COR-L47 (cell line): ENCODE measurements at regions not wholly inside any gene's neighbourhood (a gene's known extent, or its start where the extent isn't known, plus 50 kb on each side); places are given as distances from the start of the nearest gene placed in this dataset.

ENCODE experiments used
- DNase-seq: peaks from one replicate; lab custom pipeline; 2025; lab: John Stamatoyannopoulos, UW

DNA sequence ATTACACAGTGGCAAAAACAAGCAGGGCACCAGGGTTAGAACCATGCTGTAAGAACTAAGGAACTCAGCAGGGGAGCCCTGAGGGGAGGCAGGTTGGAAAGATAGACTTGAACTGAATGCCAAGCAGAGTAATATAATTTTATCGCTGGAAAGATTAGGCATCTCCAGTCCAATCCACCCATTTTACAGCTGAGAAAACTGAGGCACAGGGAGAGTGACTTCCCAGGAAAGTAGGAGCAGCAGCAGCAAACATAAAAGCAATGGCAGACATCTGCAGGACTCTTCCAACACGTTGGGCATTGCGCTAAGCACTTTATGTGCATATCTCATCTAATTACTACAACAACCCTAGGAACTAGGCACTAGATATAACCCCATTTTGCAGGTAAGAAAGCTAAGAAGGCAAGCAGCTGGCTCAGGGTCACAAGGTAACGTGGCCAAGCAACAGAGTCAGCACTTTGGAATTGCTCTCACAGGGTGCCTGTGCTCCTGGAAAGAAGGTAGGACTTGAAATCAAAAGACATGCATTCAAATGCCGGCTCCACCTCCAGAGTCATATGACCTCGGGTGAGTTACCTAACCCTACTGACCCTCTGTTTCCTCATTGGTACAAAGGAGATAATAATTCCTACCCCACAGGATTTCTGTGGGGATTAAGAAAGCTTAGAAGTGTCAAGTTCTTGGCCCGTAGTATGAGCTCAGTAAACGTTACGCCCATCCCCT is 215.3 kb downstream of the BARX2 start:
- no peak for DNase-seq

DNA sequence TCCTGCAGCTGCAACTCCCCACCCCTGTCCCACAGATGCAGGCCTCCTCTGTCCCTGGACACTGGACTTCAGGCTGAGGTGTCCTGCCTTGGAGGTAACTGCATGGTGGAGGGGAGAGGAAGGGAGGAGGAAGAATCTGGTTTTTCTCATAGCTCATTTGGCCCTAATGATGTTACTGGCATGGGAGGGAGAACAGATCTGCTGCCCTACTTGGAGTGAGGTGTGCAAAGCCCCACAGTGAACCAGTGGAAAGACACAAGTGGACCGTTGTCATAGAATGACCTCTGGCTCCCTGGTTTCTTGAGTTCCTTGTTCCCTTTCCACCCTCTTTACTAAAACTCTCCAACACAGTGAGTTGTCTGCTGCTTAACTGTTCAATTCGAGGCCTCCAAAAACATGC is 215.9 kb downstream of the BARX2 start:
- no peak for DNase-seq

DNA sequence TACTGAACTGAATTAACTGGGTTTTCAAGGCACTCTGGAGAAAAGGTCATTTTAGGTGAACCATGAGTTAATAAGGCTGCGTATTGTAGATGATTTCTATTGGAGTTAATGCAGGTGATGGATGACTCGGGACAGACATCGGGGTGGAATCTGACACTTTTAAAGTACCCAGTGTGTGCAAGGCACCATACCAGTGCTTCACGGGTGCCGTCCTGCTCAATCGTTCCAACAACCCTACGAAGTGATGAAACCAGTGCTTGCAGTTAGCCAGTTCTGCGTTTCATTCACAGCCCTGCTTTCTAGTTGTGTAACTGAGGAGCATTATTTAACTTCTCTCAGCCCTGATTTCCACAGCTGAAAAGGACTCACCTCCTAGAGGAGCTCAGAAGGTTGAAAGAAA is 216.5 kb downstream of the BARX2 start:
- DNase-seq = no peak

DNA sequence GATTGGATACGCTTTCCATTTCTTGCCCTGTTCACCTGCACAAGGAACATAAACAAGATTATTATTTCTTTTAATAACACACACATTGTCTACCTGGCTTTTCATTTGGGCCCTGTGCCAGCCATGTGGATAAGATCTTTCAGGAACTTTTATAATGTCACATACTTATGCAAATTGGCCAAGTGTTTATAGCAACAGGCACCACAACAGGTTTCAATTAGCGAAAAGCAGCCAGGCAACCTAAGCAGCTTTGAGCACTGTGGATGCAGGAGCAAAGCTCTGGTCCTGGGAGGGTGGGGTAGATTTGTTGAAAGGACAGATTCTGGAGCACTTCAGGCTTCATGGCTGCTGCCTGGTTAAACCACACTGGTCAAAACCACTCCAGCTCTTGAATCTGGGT is 217.4 kb downstream of the BARX2 start:
- DNase-seq = no peak

DNA sequence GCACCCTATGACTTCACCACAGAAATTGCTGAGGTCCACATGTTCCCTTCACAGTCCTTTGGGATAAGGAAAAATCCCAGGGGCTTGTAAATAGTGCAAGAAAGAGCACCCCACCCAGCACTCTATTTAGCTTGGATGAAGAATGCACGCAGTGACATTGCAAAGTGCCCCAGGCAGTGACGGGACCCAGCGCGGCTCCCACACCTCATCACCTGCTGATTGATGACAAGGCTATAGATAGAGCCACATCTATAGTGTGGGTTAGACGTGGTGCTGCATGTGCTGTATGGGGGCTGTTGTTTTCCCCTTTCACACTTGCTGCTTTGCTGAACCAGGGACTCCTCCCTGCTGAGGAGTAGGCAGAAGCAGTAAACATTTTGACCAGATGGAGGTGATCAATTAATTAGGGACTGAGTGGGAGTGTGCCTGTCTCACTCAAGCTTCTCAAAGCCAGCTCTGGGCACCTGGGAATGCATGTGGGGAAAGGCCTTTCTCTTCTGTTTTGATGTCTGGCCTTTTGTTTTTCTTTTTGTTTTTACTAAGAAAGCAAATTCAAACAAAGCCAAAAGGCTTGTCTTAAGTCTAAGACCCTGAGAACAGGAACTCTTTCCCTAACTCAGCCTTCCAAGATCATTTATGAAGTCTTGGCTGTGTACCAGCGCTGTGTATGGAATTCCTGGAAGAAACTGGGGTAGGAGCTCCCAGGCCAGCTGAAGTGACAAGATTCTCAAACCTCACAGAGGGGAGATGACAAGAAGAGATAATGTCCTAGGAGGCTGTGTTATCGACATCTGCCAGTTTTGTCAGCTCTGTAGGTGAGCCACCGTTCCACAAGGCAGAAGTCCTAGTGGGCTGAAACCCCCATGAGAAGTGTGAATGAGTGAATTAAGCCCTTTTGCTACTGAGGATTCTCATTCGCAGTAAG is 219.7 kb downstream of the BARX2 start:
- no peak for DNase-seq

DNA sequence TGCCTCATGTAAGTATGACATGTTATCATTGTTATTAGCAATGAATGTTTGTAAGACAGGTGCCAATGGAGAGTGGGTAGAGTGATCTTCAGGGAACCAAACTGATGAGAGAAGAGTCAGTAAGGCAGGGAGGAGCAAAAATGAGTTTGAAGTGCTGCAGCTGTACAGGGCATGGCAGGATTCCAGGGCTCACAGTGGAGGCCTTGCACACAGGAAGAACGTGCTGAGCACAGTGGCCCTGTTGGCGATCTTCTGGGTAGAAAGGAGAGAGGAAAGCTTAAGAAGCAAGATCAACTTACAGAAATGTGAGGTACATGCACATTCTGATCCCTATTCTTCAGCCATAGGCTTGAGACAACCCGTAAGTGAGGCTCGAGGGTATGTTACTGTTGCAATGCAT is 219.3 kb upstream of the TMEM45B start:
- DNase-seq = no peak

DNA sequence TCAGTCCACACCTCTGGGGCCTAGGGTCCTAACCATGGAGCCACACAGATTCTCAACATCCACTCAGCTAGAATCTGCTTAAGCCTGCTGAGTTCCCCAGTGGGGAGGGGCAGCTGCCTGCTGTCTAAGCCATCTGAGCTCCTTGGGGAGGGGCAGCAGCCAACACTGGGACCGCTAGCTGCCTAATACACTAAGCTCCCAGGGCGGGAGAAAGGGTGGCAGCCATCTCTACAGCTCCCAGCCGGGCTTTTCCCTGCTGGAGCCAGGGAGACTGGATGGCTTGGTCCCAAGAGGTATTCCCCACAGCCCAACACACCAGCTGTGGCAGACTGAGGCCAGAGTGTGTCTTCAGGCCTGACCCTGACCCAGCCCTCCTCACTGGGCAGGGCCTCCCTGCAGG is 217.3 kb upstream of the TMEM45B start:
- no peak for DNase-seq

DNA sequence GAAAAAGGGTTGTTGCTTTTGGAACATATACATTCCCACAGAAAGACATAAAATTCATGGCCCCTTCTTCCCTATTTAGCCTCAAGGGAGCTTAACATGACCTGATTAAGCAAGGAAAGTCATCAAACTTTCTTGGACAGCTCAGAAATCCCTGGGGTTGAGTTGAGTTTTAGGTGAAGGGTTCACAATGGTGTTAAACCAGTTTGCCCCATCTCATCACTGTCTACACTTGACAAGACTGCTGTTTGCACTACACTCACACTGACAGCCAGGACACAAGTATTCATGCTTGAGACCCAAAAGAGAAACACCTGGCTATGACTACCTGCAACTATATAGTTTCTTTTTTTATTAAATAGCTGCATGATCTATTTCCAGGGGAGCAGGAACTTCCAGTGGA is 209.8 kb upstream of the TMEM45B start:
- no peak for DNase-seq

DNA sequence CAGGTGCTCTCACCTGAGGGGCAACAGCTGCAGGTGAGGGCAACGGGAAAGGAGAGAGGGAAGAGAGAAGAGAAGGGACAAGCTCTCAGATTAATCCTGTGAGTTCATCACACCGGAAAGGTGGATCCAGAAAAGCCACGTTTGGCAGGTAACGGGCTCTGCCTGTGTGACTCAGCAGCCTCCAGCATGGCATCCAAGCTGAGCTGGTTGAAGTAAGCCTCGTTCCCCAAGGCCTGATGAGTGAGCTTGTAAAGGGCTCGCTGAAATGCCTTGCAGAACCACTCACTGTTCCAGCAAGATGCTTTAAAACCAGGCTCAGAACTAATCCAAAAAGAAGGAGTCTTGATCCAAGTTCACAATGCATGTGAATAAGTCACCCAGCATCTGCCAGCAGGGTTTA is 206.9 kb upstream of the TMEM45B start:
- no peak for DNase-seq

DNA sequence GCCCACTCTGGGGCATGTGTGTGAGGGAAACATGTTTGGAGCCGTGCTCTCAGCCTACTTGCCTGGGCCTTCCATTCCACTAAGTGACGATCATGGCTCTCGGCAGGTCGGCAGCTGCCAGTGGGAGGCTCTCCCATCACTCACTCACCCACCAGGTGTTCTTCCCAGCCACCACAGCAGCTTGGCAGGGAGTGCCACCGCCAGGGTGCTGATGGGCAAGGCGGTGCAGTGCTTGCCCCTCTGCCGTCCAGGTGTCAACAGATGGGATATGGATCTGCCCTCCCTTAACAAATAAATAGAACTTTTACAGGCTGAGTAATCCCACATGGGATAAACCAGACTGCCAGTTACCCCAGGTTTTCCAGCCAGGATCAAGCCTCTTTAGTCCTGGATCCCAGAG is 205.5 kb upstream of the TMEM45B start:
- no peak for DNase-seq

DNA sequence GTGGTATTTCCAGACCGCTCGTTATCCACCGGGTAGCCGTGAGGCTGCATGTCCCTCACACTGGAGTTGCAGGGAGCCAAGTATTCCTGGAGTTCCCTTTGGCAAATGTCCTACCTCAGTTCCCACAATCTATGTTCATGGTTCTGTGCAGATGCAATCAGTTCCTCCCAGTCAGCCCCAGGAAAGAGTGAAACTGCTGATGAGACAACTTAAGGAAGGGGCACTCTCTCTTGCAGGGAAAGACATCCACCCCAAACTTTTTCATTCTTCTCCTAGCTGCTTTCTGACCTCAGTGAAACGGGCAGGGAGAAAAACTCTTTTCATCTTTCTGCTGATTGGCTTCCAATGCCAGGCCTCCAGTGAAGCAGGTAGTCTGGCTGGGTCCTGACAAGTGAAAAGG is 205.1 kb upstream of the TMEM45B start:
- no peak for DNase-seq

DNA sequence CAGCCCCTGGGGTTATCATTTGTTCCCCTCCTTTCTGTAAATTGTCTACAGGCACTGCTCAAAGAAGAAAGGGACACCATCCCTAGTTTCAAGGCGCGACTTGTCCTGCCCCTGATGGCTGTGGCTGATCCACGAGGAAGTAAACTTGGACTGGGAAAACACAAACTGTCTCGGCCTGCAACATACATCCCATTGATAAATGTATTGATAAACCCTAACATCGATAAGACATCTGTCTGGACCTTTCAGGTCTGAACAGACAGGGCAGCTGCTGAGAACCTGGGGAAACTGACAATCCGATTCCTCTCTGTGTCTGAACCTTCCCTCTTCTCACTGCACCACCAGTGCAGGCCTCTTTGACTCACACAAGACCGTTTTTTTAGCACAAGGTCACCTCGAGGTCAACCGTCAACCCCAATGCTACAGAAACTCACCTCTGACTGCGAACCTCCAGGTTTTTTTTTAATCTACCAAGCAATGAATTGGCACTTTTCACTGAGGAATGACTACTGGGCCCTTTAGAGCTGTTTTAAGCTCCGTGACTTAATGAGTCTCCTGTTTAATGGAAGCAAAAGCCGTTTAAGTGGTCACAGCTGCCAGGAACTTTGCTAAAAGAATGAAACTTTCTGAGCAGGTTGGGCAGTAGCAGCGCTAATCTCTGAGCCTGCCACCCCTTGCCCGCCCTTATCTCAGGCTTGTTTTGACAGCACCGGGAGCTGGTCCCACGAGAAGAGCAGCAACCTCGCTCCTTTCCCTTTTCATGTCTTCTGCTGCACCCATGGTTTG is 203.8 kb upstream of the TMEM45B start:
- no peak for DNase-seq

DNA sequence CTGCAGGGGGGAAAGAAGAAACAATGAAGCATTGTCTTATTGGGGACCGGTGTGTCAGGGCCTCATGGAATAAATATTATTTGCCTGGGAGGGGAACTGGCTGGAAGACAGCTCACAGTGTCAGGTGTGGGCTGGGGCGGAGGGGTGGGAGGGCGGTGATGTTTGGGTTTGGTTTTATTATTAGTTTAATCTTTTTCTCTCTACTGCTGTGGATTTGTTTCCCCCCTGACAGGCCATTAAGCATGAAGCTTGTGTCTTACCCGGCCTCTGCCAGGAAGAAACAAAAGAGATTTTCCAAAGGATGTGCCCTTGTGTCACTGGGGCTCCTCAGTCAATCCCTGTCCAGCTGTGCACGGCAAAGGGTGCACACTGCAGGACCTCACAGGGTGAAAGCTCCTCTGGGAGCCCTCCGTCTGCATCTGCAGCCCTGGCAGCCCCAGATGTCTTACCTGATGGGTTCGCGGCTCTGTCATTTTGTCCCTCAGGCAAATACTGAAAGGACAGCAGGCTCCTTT is 203.1 kb upstream of the TMEM45B start:
- no peak for DNase-seq

DNA sequence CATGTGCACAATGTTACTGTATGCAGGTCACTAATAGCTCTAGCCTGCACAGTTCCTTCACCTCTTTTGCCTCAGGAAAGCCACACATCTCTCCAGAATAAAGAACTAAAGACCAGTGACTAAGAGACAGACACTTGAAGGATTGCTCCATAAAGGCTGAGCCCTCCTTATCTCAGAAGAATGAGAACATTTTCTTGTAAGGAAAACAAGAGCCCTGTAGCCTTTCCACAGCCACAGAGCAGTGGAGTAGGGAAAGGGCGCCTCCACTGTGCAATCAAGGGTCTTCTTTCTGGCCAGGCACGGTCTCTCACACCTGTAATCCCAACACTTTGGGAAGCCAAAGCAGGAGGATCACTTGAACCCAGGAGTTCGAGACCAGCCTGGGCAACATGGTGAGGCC is 202.6 kb upstream of the TMEM45B start:
- DNase-seq = no peak

DNA sequence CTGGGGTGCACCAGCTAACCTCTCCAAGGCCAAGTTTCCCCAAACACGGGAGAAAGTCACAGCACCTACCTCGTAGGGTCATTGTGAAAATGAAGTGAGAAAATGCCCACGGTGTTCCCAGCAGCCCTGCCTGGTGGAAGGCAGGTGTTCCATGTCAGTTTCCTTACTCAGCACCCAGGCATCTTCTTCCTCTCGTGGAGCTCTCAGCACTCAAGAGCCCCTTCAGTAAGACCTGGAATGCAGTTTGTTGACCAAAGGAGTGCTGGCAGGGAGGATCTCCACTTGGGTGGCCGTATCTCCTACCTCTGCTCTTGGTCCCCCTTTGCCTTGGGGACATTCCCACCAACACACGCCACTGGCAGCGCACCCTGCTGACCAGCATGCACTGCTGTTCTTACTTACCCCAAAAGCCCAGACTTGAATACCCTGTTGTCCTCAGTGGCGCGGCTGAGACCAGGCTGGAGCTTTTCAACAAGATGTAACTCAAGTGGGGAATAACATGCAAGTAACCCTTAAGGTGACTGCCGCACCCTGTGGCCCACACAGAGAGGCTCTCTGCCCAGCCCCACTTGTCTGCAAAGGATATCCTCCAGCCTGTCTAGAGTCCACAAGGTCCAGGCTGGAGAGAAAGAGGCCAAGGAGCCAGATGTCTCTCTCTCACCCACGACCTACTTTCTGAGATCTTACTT is 201.2 kb upstream of the TMEM45B start:
- no peak for DNase-seq

DNA sequence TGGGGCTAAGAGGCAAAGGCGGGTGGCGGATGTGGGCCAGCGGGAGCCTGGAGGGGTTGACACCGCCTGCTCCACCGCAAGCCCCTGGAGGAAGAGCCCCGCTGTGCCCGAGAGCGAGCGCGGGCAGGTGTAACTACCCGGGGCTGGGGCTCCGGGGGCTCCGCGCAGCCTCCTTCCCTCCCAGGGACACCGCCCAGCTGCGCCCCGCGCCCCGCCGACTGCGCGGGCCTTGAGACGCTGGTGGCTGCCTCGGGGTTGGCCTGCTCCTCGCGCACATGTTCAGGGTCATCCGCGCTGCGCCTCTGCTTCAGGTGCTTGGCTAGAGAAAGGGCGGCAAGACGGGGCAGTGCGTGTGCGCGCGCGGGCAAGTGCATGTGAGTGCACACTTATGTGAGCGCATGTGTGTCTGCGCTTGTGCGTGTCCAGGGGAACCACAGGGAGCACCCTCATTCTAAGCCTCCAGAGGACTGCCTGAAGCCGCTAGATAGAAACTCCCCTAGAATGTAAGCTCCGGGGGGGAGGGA is 197.5 kb upstream of the TMEM45B start:
- no peak for DNase-seq

DNA sequence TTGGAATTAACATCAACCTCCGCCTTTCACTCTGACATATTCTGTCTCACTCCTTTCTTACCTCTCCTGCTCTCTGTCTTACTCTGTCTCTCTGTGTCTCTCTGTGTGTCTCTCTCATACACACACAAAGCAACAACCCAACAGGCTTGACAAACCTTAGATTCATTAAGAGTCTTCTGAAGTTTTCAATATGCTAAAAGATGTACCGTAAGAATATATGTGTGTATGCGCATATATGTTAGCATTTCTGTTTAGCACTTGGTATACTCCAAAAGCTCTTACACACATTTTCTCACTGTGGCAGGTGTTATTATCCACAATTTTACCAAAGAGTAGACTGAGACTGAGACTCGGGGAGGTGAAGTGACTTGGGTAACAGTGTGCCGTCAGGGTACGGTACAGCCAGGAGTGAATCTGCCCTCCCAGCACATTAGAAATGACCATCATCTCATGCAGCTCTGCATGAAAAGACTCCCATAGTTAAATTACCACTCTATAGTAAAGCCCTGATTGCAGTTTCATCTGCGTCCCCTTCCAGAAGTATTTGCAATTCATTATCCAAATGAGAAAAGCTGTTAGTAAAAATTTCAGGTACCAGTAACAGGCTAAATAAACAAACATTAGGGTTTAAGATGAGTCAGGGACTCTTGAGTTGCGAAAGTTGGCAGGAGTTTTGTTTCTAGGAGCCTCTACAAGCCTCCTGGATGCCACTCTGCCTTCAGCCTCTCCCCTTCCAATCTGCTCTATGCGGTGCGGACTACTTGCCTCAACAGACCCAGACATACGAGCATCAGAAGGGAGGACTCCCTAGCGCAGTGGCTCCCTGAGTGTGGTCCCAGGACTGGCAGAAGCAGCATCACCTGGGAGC is 195.2 kb upstream of the TMEM45B start:
- DNase-seq = no peak

DNA sequence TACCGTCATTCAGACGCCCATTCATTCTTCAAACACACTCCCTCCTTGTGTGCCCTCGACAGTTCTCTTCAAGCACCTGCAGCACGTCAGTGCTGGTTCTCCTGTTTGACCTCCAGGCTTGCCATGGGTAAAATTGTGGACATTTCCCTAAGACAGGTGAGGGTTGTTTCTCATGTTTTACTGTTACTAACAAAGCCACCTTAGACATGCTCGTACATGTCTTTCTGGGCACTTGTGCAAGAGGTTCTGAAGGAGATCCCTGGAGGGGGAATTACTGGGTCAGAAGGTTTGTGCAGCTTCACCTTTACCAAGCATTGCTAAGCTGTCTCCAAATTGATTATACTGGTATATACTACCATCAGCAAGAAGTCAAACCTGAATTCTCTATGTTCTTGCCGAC is 189.7 kb upstream of the TMEM45B start:
- no peak for DNase-seq

DNA sequence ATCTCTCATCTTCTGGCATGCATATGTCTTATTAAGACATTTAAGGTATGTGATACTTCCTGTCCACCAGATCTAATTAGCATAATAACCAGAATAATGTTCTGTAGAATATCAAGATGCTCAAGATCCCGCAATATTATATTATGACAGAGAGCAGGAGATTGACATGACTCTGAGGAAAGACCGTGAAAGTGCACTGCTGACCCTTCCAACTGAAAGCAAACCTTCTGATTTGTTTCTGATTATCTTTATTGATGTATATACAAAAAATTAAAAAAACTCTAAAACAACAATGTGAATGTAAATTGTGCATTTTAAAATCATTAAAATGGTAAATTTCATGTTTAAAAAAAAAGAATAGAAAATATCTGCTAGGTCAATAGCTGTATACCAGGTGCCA is 184.4 kb upstream of the TMEM45B start:
- DNase-seq = no peak

DNA sequence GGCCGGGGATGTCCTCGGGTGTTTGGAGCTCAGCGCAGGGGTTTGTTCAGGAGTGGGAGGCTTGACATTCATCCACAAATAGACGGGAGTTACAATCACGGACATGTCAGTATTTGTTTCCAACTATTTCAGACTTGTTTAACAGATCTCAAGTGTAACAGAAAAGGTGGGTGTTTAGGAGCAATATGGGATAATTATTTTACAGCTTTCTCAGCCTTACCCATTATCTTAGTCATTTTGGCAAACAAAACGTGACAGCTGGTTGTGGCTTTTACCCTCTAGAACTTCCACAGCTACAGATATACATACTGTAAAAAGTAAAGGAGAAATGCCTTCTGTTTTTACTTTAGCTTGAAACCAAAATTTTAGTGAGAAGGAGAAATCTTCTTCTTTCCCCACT is 178.7 kb upstream of the TMEM45B start:
- no peak for DNase-seq

DNA sequence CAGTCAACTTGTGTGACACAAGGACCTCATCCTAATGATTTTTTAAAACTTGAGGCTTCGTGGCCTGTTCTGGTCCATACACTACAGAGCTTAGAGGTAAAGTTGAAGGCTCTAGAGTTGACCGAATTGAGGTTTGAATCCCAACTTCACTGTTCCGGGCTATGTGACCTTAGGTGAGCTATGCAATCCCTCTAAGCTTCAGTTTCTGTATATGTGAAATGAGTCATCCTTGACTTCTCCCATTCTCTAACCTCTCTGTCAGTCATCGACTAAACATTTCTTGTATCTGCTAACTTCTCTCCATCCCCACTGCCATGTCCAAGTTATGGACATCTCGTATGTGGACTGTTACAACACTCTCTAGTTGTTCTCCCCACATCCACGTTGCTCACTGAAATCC is 178.2 kb upstream of the TMEM45B start:
- DNase-seq = no peak
